Effector memory CD8-positive, alpha-beta T cell (primary cell): ENCODE measurements at regions not wholly inside any gene's neighbourhood (a gene's known extent, or its start where the extent isn't known, plus 50 kb on each side); places are given as distances from the start of the nearest gene placed in this dataset.

ENCODE experiments used
- ATAC-seq: fragments of 150-1000 bp; cut with Tn5 transposase; replicated peaks from 2 replicates; pipeline ENCODE4 v1.10.0; 2021; ENCODE audit warnings: mild to moderate bottlenecking, moderate library complexity
- DNase-seq, 3 experiments: peaks; one replicate each; pipeline ENCODE4 v3.0.0; 2021
- H3K27ac Mint-ChIP-seq, 2 donors: one replicate each; pipeline ENCODE4 v1.8.0; 2022; ENCODE audit warnings: mild to moderate bottlenecking in 2 of 2, mixed read lengths in 2 of 2, moderate library complexity in 2 of 2
- H3K27me3 Mint-ChIP-seq, 2 donors: one replicate each; pipeline ENCODE4 v1.8.0; 2022; ENCODE audit warnings: mixed read lengths in 2 of 2
- H3K36me3 Mint-ChIP-seq: one replicate; pipeline ENCODE4 v1.8.0; 2022; ENCODE audit warnings: mild to moderate bottlenecking, moderate library complexity, mixed read lengths; ENCODE audit not compliant: insufficient read depth
- H3K4me1 Mint-ChIP-seq, 2 donors: one replicate each; pipeline ENCODE4 v1.8.0; 2022; ENCODE audit warnings: low read depth in 2 of 2, mixed read lengths in 2 of 2
- H3K4me3 Mint-ChIP-seq, 2 donors: one replicate each; pipeline ENCODE4 v1.8.0; 2022; ENCODE audit warnings: mild to moderate bottlenecking in 2 of 2, mixed read lengths in 2 of 2, moderate library complexity in 2 of 2
- H3K9me3 Mint-ChIP-seq, 2 donors: one replicate each; pipeline ENCODE4 v1.8.0; 2022; ENCODE audit warnings: mixed read lengths in 2 of 2

DNA sequence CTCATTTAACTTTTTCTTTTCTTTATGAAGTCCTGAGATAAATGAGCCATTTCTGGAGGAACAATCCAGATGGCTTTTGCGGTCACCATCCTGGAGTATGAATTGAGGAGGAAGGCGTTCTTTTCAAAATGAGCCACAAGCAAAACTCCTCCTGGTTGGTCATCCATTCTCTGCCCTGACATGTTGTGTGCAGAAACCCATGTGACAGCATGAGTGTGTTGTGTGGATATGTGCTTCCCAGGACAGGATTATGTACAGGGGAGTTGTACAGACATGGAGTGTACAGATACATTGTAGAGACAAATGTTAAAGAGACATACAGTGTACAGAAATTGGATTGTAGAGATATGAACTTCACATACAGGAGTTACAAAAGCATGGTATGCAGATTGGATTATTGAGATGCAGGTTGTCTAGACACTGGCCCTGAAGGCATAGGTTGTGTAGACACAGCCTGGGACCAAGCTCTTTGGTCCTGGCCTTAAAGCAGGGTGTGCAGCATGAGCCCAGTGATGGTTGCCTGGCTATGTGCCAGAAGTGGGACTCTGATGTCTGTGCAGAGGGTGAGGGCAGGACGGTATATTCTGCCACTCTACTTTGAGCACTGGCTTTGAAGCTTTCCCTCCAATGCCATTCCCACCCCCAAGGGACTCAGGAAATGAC, 178.5 kb upstream of the ZBED5 start:
- Mint-ChIP-seq H3K27ac (no peak overlapping the region), H3K9me3 (no peaks in the 10 kb centered on the region)

DNA sequence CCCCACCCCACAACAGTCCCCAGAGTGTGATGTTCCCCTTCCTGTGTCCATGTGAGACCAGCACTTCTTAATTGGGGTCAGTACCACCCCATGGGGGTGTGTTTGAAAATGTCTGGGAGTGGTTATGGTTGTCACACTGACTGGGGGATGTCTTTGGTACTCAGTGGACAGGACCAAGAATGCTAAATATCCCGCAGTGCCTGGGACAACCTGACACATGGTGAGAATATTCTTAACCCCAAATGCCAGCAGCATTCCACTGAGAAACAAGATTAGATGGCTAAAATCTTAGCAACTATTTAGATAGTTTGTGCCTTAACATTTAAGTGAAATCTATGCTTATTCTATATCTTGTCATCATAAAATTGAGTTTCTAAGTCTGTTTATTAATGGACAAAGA, 177.5 kb upstream of the ZBED5 start:
- Mint-ChIP-seq H3K27me3 (peaks cover 10 to 24% of the 10 kb centered on the region in 2 donors), H3K4me1 (no peaks in the 10 kb centered on the region), H3K9me3 (no peaks in the 10 kb centered on the region), H3K36me3 (no peaks in the 10 kb centered on the region), H3K4me3 (no peak overlapping the region), H3K27ac (no peak overlapping the region)
- no peak for ATAC-seq
- no peak for DNase-seq

More for the DNA sequence above, 178.5 kb upstream of the ZBED5 start:
- H3K4me3 Mint-ChIP-seq, result no peak overlapping the region
- ATAC-seq, result no peak
- no peak for DNase-seq
- H3K27me3 Mint-ChIP-seq, result peaks cover 10 to 24% of the 10 kb centered on the region in 2 donors
- H3K36me3 Mint-ChIP-seq, result no peaks in the 10 kb centered on the region
- no peaks in the 10 kb centered on the region for H3K4me1 Mint-ChIP-seq

DNA sequence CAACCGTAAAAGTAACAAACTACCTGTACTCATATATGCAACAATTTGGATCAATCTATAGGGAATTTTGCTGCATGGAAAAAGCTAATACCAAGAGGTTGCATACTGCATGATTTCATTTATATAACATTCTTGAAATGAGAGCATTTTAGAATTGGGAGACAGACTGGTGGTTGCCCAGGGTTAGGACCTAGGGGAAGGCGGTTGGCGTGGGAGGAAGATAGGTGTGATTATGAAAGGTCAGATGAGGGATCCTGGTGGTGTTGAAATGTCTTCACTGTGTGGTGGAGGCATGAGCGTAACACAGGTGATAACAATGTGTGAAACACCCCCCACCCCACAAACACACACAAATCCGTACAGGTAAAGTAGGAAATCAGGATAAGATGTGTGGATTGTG, 176.6 kb upstream of the ZBED5 start:
- no peak overlapping the region for H3K4me3 Mint-ChIP-seq
- no peaks in the 10 kb centered on the region for H3K4me1 Mint-ChIP-seq
- H3K9me3 Mint-ChIP-seq, result no peaks in the 10 kb centered on the region
- ATAC-seq, result no peak
- DNase-seq, result no peak
- H3K27me3 Mint-ChIP-seq, result peaks cover 10 to 24% of the 10 kb centered on the region in 2 donors
- no peak overlapping the region for H3K27ac Mint-ChIP-seq
- H3K36me3 Mint-ChIP-seq, result no peaks in the 10 kb centered on the region

DNA sequence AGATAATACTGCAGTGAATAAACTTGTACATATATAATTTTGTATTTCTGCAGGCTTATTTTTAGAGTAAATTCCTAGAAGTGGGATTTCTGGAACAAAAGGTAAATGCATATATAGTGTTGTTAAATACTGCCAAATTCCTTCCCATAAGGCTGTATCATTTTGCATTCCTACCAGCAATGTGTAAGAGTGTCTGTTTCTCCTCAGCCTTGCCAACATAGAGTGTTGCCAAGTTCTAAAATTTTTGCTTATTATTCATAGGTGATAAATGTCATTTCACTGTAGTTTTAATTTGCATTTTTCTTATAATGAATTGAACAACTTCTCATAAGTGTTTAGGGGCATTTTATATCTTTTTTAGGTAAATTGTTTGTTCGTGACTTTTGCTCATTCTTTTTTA, 174.2 kb upstream of the ZBED5 start:
- peaks cover 24 to 28% of the 10 kb centered on the region in 2 donors for H3K27me3 Mint-ChIP-seq
- ATAC-seq (no peak), DNase-seq (no peak)
- H3K36me3 Mint-ChIP-seq, result no peaks in the 10 kb centered on the region
- no peak overlapping the region for H3K4me3 Mint-ChIP-seq
- H3K4me1 Mint-ChIP-seq, result no peaks in the 10 kb centered on the region
- no peaks in the 10 kb centered on the region for H3K9me3 Mint-ChIP-seq
- H3K27ac Mint-ChIP-seq, result no peak overlapping the region

DNA sequence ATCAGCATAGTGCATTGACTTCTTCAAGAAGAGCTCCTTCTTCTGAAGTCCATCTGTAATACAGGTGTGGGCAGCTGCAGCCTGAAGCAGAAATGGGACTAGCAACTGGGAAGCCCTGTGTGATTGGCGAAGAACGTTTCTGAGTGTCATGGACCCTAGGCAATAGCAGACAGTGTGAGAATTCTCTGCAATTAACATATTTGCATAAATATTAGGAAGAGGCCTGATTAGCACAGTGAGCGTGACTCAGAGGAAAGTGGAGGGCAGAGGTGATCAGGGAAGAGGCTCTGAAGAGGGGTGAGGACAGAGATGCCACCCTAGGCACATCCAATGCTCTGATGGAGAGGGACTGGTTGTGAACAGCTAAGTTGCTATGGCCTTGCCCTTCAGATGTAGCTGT, 171.2 kb upstream of the ZBED5 start:
- H3K27ac Mint-ChIP-seq, result no peak overlapping the region
- no peak overlapping the region for H3K4me3 Mint-ChIP-seq
- ATAC-seq (no peak), DNase-seq (no peak)
- H3K9me3 Mint-ChIP-seq, result no peaks in the 10 kb centered on the region
- no peaks in the 10 kb centered on the region for H3K36me3 Mint-ChIP-seq
- no peaks in the 10 kb centered on the region for H3K4me1 Mint-ChIP-seq
- peaks cover 11 to 19% of the 10 kb centered on the region in 2 donors for H3K27me3 Mint-ChIP-seq

DNA sequence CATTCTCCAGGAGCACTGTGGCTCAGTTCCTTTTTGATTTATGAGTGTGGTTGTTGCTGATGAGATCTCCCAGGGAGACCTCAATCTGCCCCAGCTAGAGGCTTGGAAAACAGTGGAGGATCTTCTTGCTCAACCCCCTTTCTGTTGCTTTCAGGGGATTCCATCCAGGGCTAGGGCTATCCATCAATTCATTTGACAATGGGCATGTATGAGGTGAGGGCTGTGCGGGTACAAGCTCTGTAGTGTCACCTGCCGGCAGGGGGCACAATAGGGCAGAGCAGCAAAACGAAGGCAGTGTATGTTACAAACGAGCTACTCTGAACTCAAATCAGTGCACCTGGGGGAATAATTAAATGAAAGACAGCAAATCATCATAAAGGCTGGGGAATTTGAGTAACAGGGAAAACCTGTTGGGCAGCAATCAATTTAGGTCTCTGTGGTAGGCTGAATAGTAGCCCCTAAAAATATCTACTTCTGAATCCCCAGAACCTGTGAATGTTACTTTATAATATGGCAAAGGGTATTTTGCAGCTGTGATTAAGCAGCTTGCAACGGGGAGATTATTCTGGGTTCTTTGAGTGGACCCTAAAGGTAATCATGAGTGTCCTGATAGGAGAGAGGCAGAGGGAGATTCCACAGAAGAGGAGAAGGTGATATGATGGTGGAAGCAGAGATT, 170.3 kb upstream of the ZBED5 start:
- no peaks in the 10 kb centered on the region for H3K36me3 Mint-ChIP-seq
- no peak overlapping the region for H3K4me3 Mint-ChIP-seq
- no peaks in the 10 kb centered on the region for H3K9me3 Mint-ChIP-seq
- H3K27me3 Mint-ChIP-seq, result peaks cover 11 to 18% of the 10 kb centered on the region in 2 donors
- no peaks in the 10 kb centered on the region for H3K4me1 Mint-ChIP-seq
- no peak overlapping the region for H3K27ac Mint-ChIP-seq
- ATAC-seq (peak; percentile 93), DNase-seq (peak; percentile 67 to 75 (median 68))

DNA sequence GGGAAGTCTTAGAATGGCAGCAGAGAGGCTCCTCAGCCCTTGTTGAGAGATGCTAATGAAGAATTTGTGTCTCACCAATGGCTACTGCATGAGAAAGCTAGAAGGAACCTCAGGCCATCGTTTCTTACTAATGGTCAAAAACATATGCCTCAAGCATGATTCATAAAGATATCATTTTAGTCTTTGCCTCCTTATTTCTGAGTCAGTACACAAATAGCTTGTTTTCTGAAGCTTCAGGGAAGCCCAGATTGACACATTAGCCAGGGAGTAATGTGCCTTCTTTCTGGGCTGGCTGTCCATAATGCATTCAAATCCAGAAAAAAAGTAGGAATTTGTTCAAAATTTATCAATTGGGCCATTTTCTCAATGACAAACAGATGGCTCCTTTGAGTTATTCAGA, 169.4 kb upstream of the ZBED5 start:
- no peak for DNase-seq
- no peak overlapping the region for H3K27ac Mint-ChIP-seq

DNA sequence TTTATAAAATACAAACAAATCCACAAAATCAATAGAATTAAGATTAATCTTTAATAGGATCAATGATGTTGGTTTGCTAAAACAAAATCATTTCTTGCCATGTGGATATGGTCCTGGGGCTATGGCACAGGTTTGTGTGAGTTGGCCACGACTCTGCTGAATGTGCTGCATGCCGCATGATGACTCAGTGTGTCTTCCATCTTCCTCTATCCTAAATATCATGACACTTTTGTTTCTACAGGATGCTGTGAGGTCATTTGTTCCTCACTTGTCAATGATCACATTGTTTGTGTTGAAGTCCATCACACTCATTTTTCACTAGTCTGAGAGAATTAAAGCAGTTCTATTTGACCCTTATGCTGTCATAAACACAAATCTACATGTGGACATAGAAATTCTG, 167.2 kb upstream of the ZBED5 start:
- Mint-ChIP-seq H3K4me3 (no peak overlapping the region), H3K9me3 (no peaks in the 10 kb centered on the region), H3K27me3 (peaks cover 15 to 18% of the 10 kb centered on the region in 2 donors), H3K4me1 (no peaks in the 10 kb centered on the region), H3K27ac (no peak overlapping the region), H3K36me3 (no peaks in the 10 kb centered on the region)
- DNase-seq (no peak), ATAC-seq (no peak)

More for the DNA sequence above, 169.4 kb upstream of the ZBED5 start:
- Mint-ChIP-seq H3K36me3 (no peaks in the 10 kb centered on the region), H3K9me3 (no peaks in the 10 kb centered on the region), H3K4me3 (no peak overlapping the region), H3K27me3 (peaks cover 2 to 18% of the 10 kb centered on the region in 2 donors), H3K4me1 (no peaks in the 10 kb centered on the region)
- ATAC-seq, result no peak

DNA sequence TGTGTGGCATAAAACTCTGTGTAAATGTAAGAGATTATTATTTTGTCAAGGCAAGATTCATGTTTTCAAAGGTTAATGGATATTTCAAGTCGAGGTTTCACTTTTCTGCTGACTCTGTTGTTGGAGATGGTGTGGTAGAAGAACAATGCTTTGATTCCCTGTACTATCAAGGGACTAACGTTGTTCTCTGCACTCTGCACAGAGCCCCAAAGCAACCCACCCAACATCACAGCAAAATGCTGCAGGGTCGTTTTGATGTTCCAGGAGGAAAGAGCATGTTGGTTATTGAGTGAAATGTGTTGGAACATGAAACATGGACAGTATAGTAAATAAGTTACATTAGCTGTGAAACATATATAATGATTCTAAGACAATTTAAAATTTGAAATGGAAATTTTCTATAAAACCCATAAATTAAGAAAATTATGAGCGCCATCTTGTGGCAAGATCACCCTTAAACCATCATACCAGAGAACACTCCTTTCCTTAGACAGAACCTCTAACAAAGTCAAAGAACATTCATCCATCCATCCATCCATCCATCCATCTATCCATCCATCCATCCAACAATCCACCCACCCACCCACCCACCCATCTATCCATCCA, 164.4 kb upstream of the ZBED5 start:
- peak; percentile 49 for ATAC-seq
- peak; percentile 4 to 21 (median 13) for DNase-seq
- no peak overlapping the region for H3K4me3 Mint-ChIP-seq
- no peaks in the 10 kb centered on the region for H3K36me3 Mint-ChIP-seq
- peaks cover 0 to 15% of the 10 kb centered on the region in 2 donors for H3K27me3 Mint-ChIP-seq
- H3K27ac Mint-ChIP-seq, result no peak overlapping the region
- H3K4me1 Mint-ChIP-seq, result peaks cover 0 to 2% of the 10 kb centered on the region in 2 donors
- no peaks in the 10 kb centered on the region for H3K9me3 Mint-ChIP-seq

DNA sequence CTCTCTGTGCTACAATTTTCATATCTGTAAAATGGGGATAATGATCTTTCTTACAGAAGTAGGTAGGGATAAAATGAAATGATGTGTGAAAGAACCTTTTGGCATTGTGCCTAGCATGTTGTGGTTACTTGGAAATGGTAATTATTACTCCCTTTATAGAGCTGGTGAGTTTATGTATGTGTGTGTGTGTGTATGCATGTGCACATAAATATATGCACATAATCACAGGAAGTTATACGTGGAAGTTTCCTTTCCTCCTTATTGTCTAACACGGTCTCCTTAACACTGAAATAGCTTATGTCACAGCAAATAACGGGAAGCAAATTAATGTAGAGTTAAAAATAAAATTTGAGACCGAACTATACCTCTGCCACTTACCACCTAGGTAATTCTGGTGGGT, 163.7 kb upstream of the ZBED5 start:
- Mint-ChIP-seq H3K27ac (no peak overlapping the region), H3K27me3 (peaks cover 0 to 15% of the 10 kb centered on the region in 2 donors), H3K4me3 (no peak overlapping the region), H3K9me3 (no peaks in the 10 kb centered on the region), H3K36me3 (no peaks in the 10 kb centered on the region), H3K4me1 (peaks cover 0 to 2% of the 10 kb centered on the region in 2 donors)
- ATAC-seq, result no peak
- DNase-seq, result no peak

DNA sequence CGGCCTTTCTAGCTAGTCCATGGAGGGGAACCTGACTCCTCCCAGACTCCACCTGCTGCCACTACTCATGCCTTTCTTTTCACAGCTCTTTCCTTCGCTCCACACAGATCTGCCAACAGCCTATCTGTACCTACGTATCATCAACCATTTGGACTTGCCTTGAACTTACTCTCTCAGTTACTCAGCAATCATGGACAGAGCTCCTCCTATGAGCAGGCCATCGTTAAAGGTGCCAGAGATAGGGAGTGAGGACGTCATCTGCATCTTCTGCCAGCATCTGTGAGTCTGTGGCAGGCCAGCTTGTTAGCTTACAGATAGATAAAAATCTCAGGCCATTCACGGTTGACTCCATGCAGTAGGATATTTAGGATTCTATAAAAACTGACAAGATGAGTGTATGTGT, 162.9 kb upstream of the ZBED5 start:
- no peaks in the 10 kb centered on the region for H3K9me3 Mint-ChIP-seq
- peaks cover 0 to 4% of the 10 kb centered on the region in 2 donors for H3K4me1 Mint-ChIP-seq
- H3K27me3 Mint-ChIP-seq, result peaks cover 0 to 15% of the 10 kb centered on the region in 2 donors
- ATAC-seq, result no peak
- H3K27ac Mint-ChIP-seq, result no peak overlapping the region
- DNase-seq, result no peak
- H3K36me3 Mint-ChIP-seq, result no peaks in the 10 kb centered on the region
- H3K4me3 Mint-ChIP-seq, result no peak overlapping the region

DNA sequence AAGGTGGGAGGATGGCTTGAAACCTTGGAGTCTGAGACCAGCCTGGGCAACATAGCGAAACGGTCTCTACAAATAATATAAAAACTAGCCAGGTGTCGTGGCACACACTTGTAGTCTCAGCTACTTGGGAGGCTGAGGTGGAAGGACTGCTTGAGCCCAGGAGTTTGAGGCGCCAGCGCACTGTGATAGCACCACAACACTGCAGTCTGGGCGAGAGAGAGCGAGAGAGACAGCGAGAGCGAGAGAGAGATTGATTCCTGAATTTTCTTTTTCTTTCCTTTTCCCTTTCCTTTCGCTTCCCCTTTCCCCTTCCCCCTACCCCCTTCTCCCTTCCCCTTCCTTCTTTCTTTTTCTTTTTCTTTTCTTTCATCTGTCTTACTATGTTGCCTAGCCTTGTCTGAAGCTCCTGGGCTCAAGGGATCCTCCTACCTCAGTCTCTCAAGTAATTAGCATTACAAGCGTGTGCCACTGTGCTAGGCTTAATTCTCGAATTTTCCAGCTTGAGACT, 162.4 kb upstream of the ZBED5 start:
- Mint-ChIP-seq H3K27me3 (peaks cover 0 to 15% of the 10 kb centered on the region in 2 donors), H3K27ac (no peak overlapping the region), H3K36me3 (no peaks in the 10 kb centered on the region), H3K4me3 (no peak overlapping the region), H3K9me3 (no peaks in the 10 kb centered on the region), H3K4me1 (peaks cover 0 to 4% of the 10 kb centered on the region in 2 donors)
- DNase-seq, result no peak
- no peak for ATAC-seq

DNA sequence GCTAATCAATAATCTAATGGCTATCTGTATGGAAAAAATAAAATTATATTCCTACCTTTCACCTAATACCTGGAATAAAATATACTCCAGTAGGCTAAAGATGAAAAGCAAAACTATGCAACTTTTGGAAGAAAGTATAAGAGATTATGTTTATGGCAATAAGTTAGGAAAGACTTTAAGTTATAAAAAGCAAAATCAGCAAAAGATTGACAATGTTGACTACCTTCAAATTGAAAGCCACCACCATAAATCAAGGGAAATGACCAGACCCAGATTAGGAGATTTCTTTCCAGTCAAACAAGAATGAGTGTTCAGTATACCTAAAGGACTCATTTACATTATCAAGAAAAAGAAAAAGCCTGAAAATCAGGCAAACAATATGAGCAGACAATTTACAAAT, 159.1 kb upstream of the ZBED5 start:
- Mint-ChIP-seq H3K27ac (no peak overlapping the region), H3K27me3 (peaks cover 0 to 12% of the 10 kb centered on the region in 2 donors), H3K9me3 (no peaks in the 10 kb centered on the region), H3K36me3 (no peaks in the 10 kb centered on the region), H3K4me1 (peaks cover 0 to 4% of the 10 kb centered on the region in 2 donors), H3K4me3 (no peak overlapping the region)
- ATAC-seq (no peak), DNase-seq (no peak)

DNA sequence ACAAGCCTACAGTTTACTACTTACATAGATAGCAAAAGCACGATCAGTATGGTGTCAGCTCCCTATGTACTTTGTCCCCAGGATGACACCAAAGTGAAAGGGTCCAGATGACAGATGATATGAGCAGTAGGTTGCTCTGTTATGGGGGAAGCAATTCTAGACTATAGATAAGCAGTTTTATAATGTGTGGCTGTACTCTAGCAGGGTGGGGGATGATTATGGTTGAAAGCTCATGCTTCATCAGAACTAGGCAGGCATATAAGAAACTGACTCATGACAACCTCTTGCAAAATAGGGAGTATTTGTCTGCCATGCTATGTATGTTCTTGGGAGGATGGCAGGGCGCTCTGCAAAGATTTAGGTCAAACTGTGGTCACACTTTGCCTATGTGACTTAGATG, 158.2 kb upstream of the ZBED5 start:
- Mint-ChIP-seq H3K4me3 (no peak overlapping the region), H3K4me1 (peaks cover 0 to 4% of the 10 kb centered on the region in 2 donors), H3K9me3 (no peaks in the 10 kb centered on the region), H3K27me3 (peaks cover 6 to 7% of the 10 kb centered on the region in 2 donors), H3K36me3 (no peaks in the 10 kb centered on the region), H3K27ac (no peak overlapping the region)
- ATAC-seq (peak; percentile 92), DNase-seq (no peak)
